ENCODE measurements at regions not wholly inside any gene's neighbourhood (a gene's known extent, or its start where the extent isn't known, plus 50 kb on each side); places are given as distances from the start of the nearest gene placed in this dataset.

DNA sequence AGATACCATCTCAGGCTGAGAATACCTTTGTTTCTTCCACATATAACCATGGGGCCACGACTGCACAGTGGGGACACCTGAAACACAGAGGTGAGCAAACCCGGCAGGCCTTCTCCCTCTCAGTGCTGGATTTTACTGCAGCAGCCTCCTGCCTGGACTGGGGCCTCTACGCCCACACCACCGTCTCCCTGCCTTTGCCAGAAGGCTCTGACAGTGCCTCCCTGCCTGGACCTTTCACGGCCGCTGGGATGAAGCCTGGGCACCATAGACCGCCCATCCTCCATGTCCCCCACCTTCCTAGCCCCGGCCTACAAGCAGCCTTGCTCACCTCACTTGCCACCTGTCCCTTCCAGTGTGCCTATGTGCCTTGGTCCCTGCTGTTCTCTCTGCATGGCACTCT is 214.3 kb downstream of the NFKBIZ start:
- TF ChIP-seq CTCF (conservative IDR thresholded peaks at IDR 0.05; ENCODE audit: low read depth, low read length): no peak
- Histone ChIP-seq H3K36me3 (ENCODE audit: insufficient read depth) (no peaks in the 10 kb centered on the region), H3K4me3 (IDR thresholded peaks at IDR 0.05; ENCODE audit: insufficient read depth, low read depth, low read length) (no peak overlapping the region), H3K9ac (no peak overlapping the region), H3K4me2 (no peak overlapping the region), H4K20me1 (ENCODE audit: insufficient read depth) (no peaks in the 10 kb centered on the region), H3K27me3 (ENCODE audit: insufficient read depth, low read depth) (no peaks in the 10 kb centered on the region), H2AFZ (ENCODE audit: low read depth) (no peak overlapping the region), H3K4me1 (ENCODE audit: low read depth, poor library complexity, severe bottlenecking) (peaks cover 32% of the 10 kb centered on the region), H3K79me2 (ENCODE audit: insufficient read depth, low read depth) (no peaks in the 10 kb centered on the region), H3K27ac (no peak overlapping the region)

DNA sequence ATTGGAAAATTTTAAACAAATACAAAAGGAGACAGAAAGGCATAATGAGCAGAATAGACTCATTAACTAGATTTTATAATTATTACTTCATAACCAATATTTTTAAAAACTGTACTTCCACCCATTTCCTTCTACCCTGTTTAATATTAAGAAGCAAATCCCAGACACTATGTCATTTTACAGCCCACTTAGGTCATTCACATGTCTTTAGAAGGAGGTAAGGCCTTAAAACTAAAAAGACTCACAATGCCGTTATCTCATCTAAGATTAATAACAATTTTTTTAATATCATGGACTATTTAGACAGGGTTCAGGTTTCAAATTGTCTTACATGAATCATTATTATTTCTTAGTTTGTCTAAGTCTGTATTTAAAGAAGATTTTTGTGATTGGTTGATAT is 217.2 kb downstream of the NFKBIZ start:
- H2AFZ ChIP-seq (ENCODE audit: low read depth): no peak overlapping the region
- H4K20me1 ChIP-seq (ENCODE audit: insufficient read depth): no peaks in the 10 kb centered on the region
- H3K4me1 ChIP-seq (ENCODE audit: low read depth, poor library complexity, severe bottlenecking): peaks cover 3% of the 10 kb centered on the region
- no peak for TF ChIP-seq CTCF (conservative IDR thresholded peaks at IDR 0.05; ENCODE audit: low read depth, low read length)
- no peaks in the 10 kb centered on the region for H3K27me3 ChIP-seq (ENCODE audit: insufficient read depth, low read depth)
- no peak overlapping the region for H3K4me3 ChIP-seq (IDR thresholded peaks at IDR 0.05; ENCODE audit: insufficient read depth, low read depth, low read length)
- H3K27ac ChIP-seq: no peak overlapping the region
- no peak overlapping the region for H3K4me2 ChIP-seq
- no peak overlapping the region for H3K9ac ChIP-seq
- H3K36me3 ChIP-seq (ENCODE audit: insufficient read depth): no peaks in the 10 kb centered on the region
- H3K79me2 ChIP-seq (ENCODE audit: insufficient read depth, low read depth): no peaks in the 10 kb centered on the region

DNA sequence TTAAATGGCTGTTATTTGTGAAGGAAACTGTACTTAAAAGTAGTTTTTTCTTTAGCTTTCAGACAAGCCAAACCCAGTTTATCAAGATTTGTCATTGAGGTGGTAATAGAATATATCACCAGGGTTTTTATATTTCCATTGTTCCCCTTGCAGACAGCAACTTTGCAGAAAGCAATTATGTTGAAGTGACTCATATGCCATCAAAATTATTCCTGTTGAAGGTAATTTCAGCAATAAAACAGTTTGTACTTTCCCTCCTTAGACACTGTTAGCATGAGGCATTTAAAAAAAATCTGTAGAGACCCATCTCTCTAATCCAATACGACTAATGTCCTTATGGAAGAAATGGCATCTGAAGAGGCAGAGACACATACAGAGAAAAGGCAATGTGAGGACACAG is 219.0 kb downstream of the NFKBIZ start:
- Histone ChIP-seq H3K79me2 (ENCODE audit: insufficient read depth, low read depth) (no peaks in the 10 kb centered on the region), H3K4me1 (ENCODE audit: low read depth, poor library complexity, severe bottlenecking) (no peaks in the 10 kb centered on the region), H3K4me3 (IDR thresholded peaks at IDR 0.05; ENCODE audit: insufficient read depth, low read depth, low read length) (no peak overlapping the region), H3K27me3 (ENCODE audit: insufficient read depth, low read depth) (no peaks in the 10 kb centered on the region), H3K4me2 (no peak overlapping the region), H2AFZ (ENCODE audit: low read depth) (no peak overlapping the region), H3K36me3 (ENCODE audit: insufficient read depth) (no peaks in the 10 kb centered on the region), H3K9ac (no peak overlapping the region), H4K20me1 (ENCODE audit: insufficient read depth) (no peaks in the 10 kb centered on the region), H3K27ac (no peak overlapping the region)
- TF ChIP-seq CTCF (conservative IDR thresholded peaks at IDR 0.05; ENCODE audit: low read depth, low read length): no peak

DNA sequence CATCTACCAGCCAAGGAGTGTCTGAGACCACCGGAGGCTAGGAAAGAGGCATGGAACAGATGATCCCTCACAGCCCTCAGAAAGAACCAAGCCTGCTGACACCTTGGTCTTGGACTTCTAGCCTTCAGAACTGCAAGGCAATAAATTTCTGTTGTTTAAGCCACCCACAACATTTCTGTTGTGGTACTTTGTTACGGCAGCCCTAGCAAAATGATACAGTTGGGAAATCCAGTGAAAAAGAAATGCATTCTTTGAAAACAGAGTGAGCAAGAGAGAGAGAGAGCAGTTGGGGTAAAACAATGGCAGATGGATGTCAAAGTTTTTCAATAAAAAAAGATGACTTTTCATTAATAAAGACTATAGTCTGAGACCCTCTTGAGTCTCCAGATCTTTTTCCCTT is 219.4 kb downstream of the NFKBIZ start:
- Histone ChIP-seq H3K36me3 (ENCODE audit: insufficient read depth) (no peaks in the 10 kb centered on the region), H3K4me2 (no peak overlapping the region), H3K9ac (no peak overlapping the region), H2AFZ (ENCODE audit: low read depth) (no peak overlapping the region), H3K4me3 (IDR thresholded peaks at IDR 0.05; ENCODE audit: insufficient read depth, low read depth, low read length) (no peak overlapping the region), H3K27ac (no peak overlapping the region), H4K20me1 (ENCODE audit: insufficient read depth) (no peaks in the 10 kb centered on the region), H3K79me2 (ENCODE audit: insufficient read depth, low read depth) (no peaks in the 10 kb centered on the region), H3K4me1 (ENCODE audit: low read depth, poor library complexity, severe bottlenecking) (no peaks in the 10 kb centered on the region), H3K27me3 (ENCODE audit: insufficient read depth, low read depth) (no peaks in the 10 kb centered on the region)
- TF ChIP-seq CTCF (conservative IDR thresholded peaks at IDR 0.05; ENCODE audit: low read depth, low read length): no peak
